Activated T-helper 17 cell treated with anti-CD3 and anti-CD28 coated beads, Interleukin-2, amount 50 U/mL, for 72 hours (primary cell): ENCODE measurements at regions not wholly inside any gene's neighbourhood (a gene's known extent, or its start where the extent isn't known, plus 50 kb on each side); places are given as distances from the start of the nearest gene placed in this dataset.
A peak's percentile ranks its signal among the peaks of the same experiment; 100 is the strongest.

Experiments used
- ATAC-seq: fragments of 150-1000 bp; cut with Tn5 transposase; replicated peaks from 2 replicates; pipeline ENCODE4 v1.10.0; 2021; ENCODE audit warnings: mild to moderate bottlenecking, moderate library complexity
- H3K27ac Mint-ChIP-seq: one replicate; pipeline ENCODE4 v1.8.0; 2022; ENCODE audit warnings: mixed read lengths
- H3K27me3 Mint-ChIP-seq: one replicate; pipeline ENCODE4 v1.8.0; 2022; ENCODE audit warnings: mixed read lengths
- H3K36me3 Mint-ChIP-seq: one replicate; pipeline ENCODE4 v1.8.0; 2022; ENCODE audit warnings: low read depth, mild to moderate bottlenecking, mixed read lengths
- H3K4me1 Mint-ChIP-seq: one replicate; pipeline ENCODE4 v1.8.0; 2022; ENCODE audit warnings: mixed read lengths
- H3K4me3 Mint-ChIP-seq: one replicate; pipeline ENCODE4 v1.8.0; 2022; ENCODE audit warnings: mild to moderate bottlenecking, mixed read lengths
- H3K9me3 Mint-ChIP-seq: one replicate; pipeline ENCODE4 v1.8.0; 2022; ENCODE audit warnings: mixed read lengths

DNA sequence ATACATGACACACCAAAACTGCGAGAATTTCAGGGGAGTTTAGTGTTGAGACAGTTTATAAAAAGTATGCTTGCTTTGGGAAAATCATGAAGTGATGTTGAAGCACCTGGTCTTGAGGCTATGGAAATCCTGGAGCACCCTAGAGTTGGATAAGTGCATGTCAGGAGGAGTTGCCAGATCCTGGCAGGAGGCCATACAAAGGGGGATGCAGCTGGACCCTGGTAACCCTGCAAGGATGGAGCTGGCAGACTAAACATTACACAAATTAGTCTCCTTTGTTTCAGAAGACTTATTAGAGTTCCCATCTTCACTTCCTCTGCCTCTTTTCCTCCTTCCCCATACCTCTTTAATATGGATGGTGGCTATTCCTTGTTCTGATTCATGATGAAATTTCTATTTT, 907.0 kb downstream of the BCL11B start:
- Mint-ChIP-seq H3K4me1 (peaks cover 9% of the 10 kb centered on the region), H3K27me3 (no peaks in the 10 kb centered on the region), H3K4me3 (no peak overlapping the region), H3K27ac (no peak overlapping the region), H3K36me3 (no peaks in the 10 kb centered on the region), H3K9me3 (peaks cover 10% of the 10 kb centered on the region)
- no peak for ATAC-seq

DNA sequence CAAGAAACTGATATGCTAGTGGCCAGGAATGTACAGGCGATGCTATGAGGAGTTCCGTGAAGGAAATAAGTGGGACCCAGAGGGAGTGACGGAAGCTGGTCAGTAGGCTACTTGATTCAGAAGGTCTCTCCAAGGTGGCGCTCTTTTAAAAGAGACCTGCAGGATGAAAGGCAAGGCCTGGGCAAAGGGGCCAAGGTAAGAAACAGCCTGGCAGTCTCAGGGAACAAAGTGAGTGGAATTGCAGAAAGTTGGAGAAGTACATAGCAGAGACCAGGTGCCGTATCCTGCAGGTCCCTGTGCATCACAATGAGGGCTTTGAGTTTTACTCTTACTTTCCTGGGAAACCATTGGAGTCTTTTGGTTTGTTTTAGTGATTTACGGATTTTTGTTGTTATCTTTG, 905.6 kb downstream of the BCL11B start:
- H3K27ac Mint-ChIP-seq = no peak overlapping the region
- no peak overlapping the region for H3K4me3 Mint-ChIP-seq
- no peak for ATAC-seq

DNA sequence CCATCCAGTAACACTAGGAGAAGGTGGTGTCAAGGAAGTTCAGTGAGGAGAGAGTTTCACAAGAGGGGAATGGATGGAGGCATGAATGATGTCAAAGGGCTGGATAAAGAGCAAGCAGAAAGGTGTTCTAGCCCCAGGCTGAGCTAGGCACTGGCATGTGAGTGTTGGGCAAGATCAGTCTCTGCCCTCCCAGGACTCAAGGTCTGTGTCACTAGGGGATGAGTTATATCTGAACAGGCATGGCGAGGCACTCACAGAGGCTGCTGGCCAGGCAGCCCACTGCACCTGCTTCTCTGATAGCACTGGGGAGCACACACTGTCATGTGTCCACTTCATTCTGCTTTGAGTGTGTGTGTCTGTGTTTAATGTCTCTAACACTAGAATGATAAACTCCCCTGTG, 903.8 kb downstream of the BCL11B start:
- Mint-ChIP-seq H3K27ac (no peak overlapping the region), H3K27me3 (no peaks in the 10 kb centered on the region), H3K4me3 (no peak overlapping the region), H3K36me3 (no peaks in the 10 kb centered on the region), H3K4me1 (peaks cover 9% of the 10 kb centered on the region), H3K9me3 (peaks cover 6% of the 10 kb centered on the region)
- ATAC-seq = no peak

More for the DNA sequence above, 905.6 kb downstream of the BCL11B start:
- Mint-ChIP-seq H3K4me1 (peaks cover 9% of the 10 kb centered on the region), H3K36me3 (no peaks in the 10 kb centered on the region), H3K27me3 (no peaks in the 10 kb centered on the region), H3K9me3 (peaks cover 6% of the 10 kb centered on the region)

DNA sequence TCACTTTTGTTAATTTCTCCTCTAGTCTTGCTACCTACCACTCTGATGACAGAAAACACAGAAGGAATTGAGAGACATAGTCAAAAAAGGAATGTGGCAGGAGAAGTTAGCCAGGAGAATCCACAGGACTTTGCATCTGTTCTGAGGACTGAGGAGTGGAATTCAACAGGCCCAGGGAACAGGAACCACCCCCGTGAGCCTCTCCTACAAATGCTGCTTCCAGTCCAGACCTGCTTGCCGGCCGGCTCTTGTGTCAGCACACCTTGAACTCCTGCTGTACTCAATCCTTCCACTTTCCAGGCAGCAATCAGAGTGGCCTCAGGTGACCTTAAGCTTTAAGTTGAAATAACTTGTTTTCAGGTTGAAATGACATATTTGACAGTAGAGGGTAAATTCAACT, 903.1 kb downstream of the BCL11B start:
- no peaks in the 10 kb centered on the region for H3K27me3 Mint-ChIP-seq
- ATAC-seq = no peak

DNA sequence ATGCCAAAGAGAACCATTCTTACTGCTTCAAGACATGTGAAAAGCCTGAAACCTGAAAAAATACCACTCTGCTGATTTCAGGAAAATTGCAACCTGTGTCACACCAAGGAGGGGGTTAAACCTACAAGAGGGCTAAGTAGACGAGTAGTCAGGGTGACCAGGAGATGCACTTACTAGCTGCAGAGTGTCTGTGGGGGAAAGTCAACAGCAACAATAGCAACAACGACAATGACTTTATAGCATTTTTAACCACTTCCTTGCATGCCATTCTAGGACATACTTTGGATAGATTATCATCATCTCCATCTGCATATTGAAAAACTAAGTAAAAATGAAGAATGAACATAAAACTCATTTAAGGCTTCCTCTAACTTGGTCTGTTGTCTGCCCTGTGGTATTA, 902.7 kb downstream of the BCL11B start:
- Mint-ChIP-seq H3K36me3 (no peaks in the 10 kb centered on the region), H3K4me1 (peaks cover 9% of the 10 kb centered on the region), H3K27ac (peak overlapping the region; percentile 39), H3K4me3 (no peak overlapping the region), H3K9me3 (peaks cover 6% of the 10 kb centered on the region), H3K27me3 (no peaks in the 10 kb centered on the region)
- no peak for ATAC-seq

More for the DNA sequence above, 903.1 kb downstream of the BCL11B start:
- H3K4me1 Mint-ChIP-seq = peaks cover 9% of the 10 kb centered on the region
- no peak overlapping the region for H3K4me3 Mint-ChIP-seq
- H3K27ac Mint-ChIP-seq = peak overlapping the region; percentile 39
- H3K9me3 Mint-ChIP-seq = peaks cover 6% of the 10 kb centered on the region
- H3K36me3 Mint-ChIP-seq = no peaks in the 10 kb centered on the region

DNA sequence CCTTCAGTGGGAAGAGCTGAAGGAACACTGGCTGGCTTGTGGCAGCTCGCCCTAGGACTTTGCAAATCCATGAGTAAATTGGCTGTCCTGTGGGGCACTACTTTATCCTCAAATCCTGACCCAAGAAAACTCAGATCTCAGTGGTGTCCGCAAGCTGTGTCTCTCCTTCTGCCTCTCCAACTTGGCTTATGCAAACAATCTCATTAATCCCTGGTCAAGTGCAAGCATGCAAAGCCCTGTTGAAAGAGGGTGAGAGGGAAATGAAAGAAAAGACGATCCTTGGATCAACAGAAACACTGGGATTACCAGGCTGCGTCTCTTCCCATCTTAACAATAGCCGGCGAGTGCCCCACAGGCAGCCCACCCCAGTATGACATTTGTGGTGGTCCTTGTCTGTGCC, 901.6 kb downstream of the BCL11B start:
- H3K36me3 Mint-ChIP-seq = no peaks in the 10 kb centered on the region

DNA sequence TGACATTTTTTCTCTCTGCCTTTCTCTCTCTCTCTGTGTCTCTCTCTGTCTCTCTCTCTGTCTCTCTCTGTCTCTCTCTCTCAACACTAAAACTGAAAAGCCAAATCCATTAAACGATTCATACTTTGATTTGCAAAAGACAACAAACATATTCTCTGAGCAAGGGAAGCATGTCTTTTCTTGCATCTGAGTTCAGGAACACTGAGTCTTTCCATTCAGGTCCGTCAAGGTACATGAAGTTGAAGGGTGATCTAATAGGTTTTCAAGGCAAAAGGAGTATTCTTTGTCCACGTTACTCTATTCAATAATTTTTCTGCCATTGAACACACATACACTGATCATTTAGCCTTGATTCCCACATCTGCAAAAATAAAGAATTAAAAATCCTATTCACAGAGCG, 900.9 kb downstream of the BCL11B start:
- Mint-ChIP-seq H3K4me1 (peaks cover 9% of the 10 kb centered on the region), H3K27me3 (no peaks in the 10 kb centered on the region), H3K27ac (peak overlapping the region; percentile 22), H3K9me3 (peaks cover 6% of the 10 kb centered on the region), H3K36me3 (no peaks in the 10 kb centered on the region), H3K4me3 (no peak overlapping the region)
- ATAC-seq = no peak

More for the DNA sequence above, 901.6 kb downstream of the BCL11B start:
- Mint-ChIP-seq H3K4me3 (no peak overlapping the region), H3K9me3 (peaks cover 6% of the 10 kb centered on the region), H3K27ac (no peak overlapping the region), H3K27me3 (no peaks in the 10 kb centered on the region), H3K4me1 (peaks cover 9% of the 10 kb centered on the region)
- no peak for ATAC-seq

DNA sequence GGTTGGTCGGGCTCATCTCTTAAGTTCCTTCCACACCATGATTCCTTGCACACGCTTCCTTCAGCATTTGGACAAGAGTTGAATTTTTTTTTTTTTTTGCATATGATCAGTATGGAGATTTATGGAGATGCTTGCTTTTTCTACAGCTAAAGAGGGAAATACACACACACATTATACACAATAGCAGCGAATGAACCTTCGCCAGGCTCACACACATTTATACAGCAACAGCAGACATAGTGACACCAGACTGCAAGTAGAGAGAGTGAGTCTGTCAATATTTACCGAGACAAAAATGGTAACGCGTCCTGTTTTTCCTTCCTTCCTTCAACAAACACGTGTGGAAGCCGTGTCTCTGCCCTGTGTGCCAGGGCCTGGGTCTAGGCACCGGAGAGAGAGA, 897.9 kb downstream of the BCL11B start:
- Mint-ChIP-seq H3K27ac (no peak overlapping the region), H3K4me1 (peaks cover 2% of the 10 kb centered on the region), H3K4me3 (no peak overlapping the region), H3K36me3 (no peaks in the 10 kb centered on the region), H3K27me3 (no peaks in the 10 kb centered on the region), H3K9me3 (peaks cover 3% of the 10 kb centered on the region)
- no peak for ATAC-seq

DNA sequence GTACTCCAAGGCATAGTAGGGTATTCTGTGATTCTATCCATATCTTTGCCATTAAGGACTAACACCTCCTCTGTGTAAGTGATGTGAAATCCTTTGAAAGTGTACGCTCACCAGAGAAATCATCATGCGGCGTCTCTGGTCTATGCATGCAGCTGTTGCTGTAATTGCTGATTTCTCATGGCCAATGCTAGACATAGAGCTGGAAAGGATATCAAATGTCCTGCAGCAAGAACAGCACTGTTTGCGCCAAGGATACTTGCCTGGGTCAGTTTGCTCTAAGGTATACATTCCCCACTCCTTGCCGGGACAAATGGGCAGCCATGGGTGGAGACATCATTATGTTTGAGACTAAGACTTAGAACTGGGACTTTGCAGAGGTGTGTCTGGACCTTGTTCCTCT, 896.4 kb downstream of the BCL11B start:
- no peak for ATAC-seq
- H3K4me1 Mint-ChIP-seq = no peaks in the 10 kb centered on the region
- no peak overlapping the region for H3K27ac Mint-ChIP-seq
- no peak overlapping the region for H3K4me3 Mint-ChIP-seq
- no peaks in the 10 kb centered on the region for H3K36me3 Mint-ChIP-seq
- H3K9me3 Mint-ChIP-seq = peaks cover 3% of the 10 kb centered on the region
- no peaks in the 10 kb centered on the region for H3K27me3 Mint-ChIP-seq

DNA sequence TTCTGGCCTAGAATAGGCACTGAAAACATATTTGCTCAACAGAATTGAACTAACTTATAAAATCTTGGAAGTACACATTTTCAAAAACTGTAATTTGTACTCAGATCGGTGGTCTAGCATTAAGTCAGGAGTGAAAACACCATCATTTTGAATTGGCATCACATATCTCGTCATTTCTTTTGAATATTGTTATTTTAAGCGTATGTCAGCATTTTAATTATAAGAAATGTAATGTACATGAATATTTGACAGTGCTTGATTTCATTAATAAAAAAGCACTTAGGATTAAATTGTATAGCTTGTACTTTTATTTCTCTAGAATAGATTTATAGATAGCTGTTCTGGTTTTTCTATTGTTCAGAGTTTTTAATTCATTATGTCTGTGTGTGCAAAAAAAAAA, 892.2 kb downstream of the BCL11B start:
- H3K4me3 Mint-ChIP-seq = no peak overlapping the region
- H3K27ac Mint-ChIP-seq = no peak overlapping the region
- no peaks in the 10 kb centered on the region for H3K9me3 Mint-ChIP-seq
- ATAC-seq = no peak
- H3K27me3 Mint-ChIP-seq = no peaks in the 10 kb centered on the region
- no peaks in the 10 kb centered on the region for H3K36me3 Mint-ChIP-seq
- H3K4me1 Mint-ChIP-seq = no peaks in the 10 kb centered on the region

DNA sequence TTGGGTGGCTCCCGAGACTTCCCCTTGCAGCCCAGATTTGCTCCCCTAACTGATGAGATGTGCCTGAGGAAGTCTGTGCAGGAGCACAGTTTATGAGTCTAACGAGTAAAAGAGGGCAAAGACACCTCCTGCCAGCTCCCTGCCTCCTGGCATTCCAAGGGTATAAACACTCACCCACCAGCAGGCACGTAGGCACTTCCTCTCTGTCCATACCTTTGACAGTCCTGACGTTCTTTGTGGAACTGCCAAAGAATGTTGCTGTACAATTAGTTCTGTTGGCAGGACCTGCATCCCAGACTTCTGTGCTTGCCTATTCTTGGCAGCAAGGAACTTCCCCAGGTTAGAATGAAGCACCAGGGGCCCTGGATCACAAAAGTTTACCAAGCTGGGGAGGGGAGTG, 889.3 kb downstream of the BCL11B start:
- no peak for ATAC-seq
- no peaks in the 10 kb centered on the region for H3K4me1 Mint-ChIP-seq
- no peaks in the 10 kb centered on the region for H3K27me3 Mint-ChIP-seq
- no peaks in the 10 kb centered on the region for H3K9me3 Mint-ChIP-seq
- no peaks in the 10 kb centered on the region for H3K36me3 Mint-ChIP-seq
- H3K4me3 Mint-ChIP-seq = no peak overlapping the region
- no peak overlapping the region for H3K27ac Mint-ChIP-seq

DNA sequence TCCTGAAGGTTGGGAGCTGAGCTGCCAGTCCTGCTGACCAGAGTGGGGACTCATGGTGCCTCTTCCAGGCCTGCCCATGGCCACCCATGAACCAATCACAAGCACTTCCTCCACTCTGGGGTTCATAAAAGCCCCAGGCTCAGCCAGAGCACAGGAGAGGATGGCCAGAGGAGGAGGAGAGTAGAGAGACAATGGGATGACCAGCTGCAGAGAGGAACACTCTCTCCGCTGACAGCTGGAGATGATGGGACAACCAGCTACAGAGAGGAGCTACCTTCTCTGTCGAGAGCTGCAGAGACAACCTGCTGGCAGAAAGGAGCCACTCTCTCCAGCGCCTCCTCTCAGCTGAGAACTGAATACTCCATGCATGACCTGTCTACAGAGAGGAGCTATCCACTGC, 886.1 kb downstream of the BCL11B start:
- Mint-ChIP-seq H3K9me3 (no peaks in the 10 kb centered on the region), H3K36me3 (no peaks in the 10 kb centered on the region), H3K4me3 (no peak overlapping the region), H3K27me3 (no peaks in the 10 kb centered on the region), H3K4me1 (no peaks in the 10 kb centered on the region), H3K27ac (no peak overlapping the region)
- ATAC-seq = no peak

DNA sequence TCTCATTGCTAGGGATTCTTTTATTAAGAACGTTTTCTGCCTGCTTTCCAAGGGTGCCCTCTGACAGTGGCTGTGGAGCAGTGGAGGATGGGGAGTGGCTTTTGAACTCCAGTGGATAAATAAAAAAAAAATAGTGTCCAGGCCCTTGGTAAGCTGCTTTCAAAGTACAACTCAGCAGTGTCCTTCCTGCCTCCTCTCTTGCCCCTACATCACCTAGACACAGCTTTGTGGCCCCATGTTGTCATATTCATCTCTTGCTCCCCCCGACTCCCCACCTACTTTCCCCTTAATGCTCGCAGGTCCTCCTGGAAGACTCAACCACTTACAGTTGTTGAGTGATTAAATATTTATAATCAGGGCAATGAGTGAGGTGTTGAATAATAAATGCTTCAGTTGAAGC, 880.9 kb downstream of the BCL11B start:
- Mint-ChIP-seq H3K9me3 (peaks cover 1% of the 10 kb centered on the region), H3K4me1 (no peaks in the 10 kb centered on the region), H3K27me3 (no peaks in the 10 kb centered on the region), H3K36me3 (no peaks in the 10 kb centered on the region), H3K4me3 (no peak overlapping the region), H3K27ac (no peak overlapping the region)
- ATAC-seq = no peak

DNA sequence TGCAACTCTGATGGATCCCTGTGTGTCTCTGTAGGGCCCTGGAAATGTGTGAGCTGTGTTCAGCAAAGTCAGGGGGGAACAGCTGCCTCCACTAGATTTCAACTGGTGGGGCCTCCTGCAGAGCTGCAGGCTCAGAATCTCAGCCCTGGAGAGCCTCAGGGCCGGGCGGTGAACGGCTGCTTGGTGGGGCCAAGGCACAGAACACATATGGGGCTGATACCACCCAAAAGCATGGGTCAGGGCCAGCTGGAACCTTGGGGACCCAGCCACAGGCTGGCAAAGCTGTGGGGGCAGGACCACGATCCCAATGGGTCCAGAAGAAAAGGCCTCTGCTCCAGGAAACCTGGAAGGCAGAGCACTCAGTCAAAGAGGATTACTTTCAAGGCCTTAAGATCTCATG, 878.5 kb downstream of the BCL11B start:
- ATAC-seq = no peak
- Mint-ChIP-seq H3K36me3 (no peaks in the 10 kb centered on the region), H3K27me3 (no peaks in the 10 kb centered on the region), H3K4me3 (no peak overlapping the region), H3K27ac (no peak overlapping the region), H3K9me3 (peaks cover 5% of the 10 kb centered on the region), H3K4me1 (no peaks in the 10 kb centered on the region)

DNA sequence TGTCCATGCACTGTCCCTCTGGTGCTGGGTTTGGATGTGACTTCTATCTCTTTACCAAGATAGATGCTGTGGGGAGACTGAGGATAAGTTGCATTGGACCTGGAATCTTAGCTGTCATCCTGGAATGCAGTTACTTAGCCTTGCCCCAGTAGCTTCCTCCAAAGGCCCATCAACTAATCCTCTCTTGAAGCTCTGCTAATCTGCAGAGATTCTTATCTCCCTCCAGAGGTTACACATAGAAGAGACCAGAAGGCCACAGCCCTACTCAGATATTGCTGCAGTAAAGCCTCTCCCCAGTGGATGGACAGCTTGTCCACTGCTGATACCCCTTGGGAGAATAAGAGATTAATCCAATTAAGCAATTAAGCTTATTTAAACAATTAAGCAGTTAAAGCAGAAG, 867.2 kb downstream of the BCL11B start:
- H3K9me3 Mint-ChIP-seq = no peaks in the 10 kb centered on the region
- no peak overlapping the region for H3K4me3 Mint-ChIP-seq
- H3K27me3 Mint-ChIP-seq = no peaks in the 10 kb centered on the region
- no peak for ATAC-seq
- H3K27ac Mint-ChIP-seq = no peak overlapping the region
- peaks cover 6% of the 10 kb centered on the region for H3K4me1 Mint-ChIP-seq
- no peaks in the 10 kb centered on the region for H3K36me3 Mint-ChIP-seq

DNA sequence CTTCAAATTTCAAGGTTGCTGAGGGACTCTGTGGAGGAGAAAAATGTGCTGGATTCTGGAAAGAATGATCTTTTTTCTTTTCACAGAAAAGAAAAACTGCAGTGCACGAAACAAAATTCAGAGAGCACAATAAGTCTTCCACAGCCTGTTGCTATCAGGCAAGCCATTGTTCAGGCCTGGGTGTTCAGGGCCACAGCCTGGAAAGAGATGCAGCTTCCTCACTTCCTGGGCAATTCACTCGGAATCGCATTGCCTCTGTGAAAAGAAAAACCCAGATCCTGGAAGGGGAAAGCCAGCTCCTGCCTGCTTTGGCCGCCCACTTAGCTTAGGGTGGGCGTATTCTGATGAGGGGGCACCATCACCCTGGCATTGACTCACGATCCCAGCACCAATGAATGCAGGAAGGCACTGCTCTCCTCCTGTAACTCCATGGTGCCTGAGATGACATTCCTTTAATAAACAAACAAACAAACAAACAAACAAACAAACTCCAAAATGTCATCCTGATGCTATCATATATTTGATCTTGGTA, 863.9 kb downstream of the BCL11B start:
- ATAC-seq = no peak
- Mint-ChIP-seq H3K9me3 (no peaks in the 10 kb centered on the region), H3K27ac (peak overlapping the region; percentile 69), H3K4me3 (peak overlapping the region; percentile 39), H3K4me1 (peaks cover 6% of the 10 kb centered on the region), H3K27me3 (no peaks in the 10 kb centered on the region), H3K36me3 (no peaks in the 10 kb centered on the region)
